ENCODE measurements at regions not wholly inside any gene's neighbourhood (a gene's known extent, or its start where the extent isn't known, plus 50 kb on each side); places are given as distances from the start of the nearest gene placed in this dataset.

- DNase-seq = no peak
- Histone ChIP-seq H3K27me3 (ENCODE audit: low read depth) (peaks cover 3% of the 10 kb centered on the region), H3K4me1 (no peaks in the 10 kb centered on the region), H3K9me3 (replicated peaks) (no peaks in the 10 kb centered on the region), H3K4me3 (no peak overlapping the region), H3K27ac (replicated peaks) (no peak overlapping the region), H3K36me3 (no peaks in the 10 kb centered on the region)
- intact Hi-C loops (cut with micrococcal nuclease) = no loop called here
- TF ChIP-seq CTCF (IDR thresholded peaks at IDR 0.05; ENCODE audit: borderline replicate concordance) = no peak
Measured at GRCh38 chr6:126764104-126764503, 354.4 kb upstream of the RSPO3 start.

- Histone ChIP-seq H3K27ac (replicated peaks) (no peak overlapping the region), H3K36me3 (no peaks in the 10 kb centered on the region), H3K27me3 (ENCODE audit: low read depth) (peaks cover 3% of the 10 kb centered on the region), H3K4me3 (no peak overlapping the region), H3K4me1 (no peaks in the 10 kb centered on the region), H3K9me3 (replicated peaks) (no peaks in the 10 kb centered on the region)
- no peak for DNase-seq
- intact Hi-C loops (cut with micrococcal nuclease) = no loop called here
- no peak for TF ChIP-seq CTCF (IDR thresholded peaks at IDR 0.05; ENCODE audit: borderline replicate concordance)
Measured at GRCh38 chr6:126764671-126765070, 353.8 kb upstream of the RSPO3 start.

DNA sequence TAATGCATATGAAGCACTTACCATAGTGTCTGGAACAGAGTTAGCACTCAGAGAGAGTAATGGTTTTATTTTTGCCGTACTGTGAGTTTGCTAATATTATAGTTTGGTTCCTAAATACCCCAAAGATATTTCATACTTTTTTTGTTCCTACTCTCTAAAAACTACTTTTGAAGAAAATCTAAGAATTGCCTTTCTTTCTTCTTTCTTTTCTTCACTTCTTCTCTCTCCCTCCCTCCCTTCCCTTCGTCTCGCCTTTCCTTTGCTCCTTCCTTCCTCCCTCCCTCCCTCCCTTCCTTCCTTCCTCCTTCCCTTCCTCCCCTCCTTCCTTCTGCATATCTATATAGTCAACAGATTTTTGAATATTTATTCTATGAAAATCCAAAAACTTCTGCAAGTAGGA, 351.7 kb upstream of the RSPO3 start:
- Histone ChIP-seq H3K27ac (replicated peaks) (no peak overlapping the region), H3K4me3 (no peak overlapping the region), H3K36me3 (no peaks in the 10 kb centered on the region), H3K9me3 (replicated peaks) (no peaks in the 10 kb centered on the region), H3K27me3 (ENCODE audit: low read depth) (peaks cover 3% of the 10 kb centered on the region), H3K4me1 (no peaks in the 10 kb centered on the region)
- TF ChIP-seq CTCF (IDR thresholded peaks at IDR 0.05; ENCODE audit: borderline replicate concordance) = no peak
- intact Hi-C loops (cut with micrococcal nuclease) = no loop called here
- DNase-seq = no peak

DNA sequence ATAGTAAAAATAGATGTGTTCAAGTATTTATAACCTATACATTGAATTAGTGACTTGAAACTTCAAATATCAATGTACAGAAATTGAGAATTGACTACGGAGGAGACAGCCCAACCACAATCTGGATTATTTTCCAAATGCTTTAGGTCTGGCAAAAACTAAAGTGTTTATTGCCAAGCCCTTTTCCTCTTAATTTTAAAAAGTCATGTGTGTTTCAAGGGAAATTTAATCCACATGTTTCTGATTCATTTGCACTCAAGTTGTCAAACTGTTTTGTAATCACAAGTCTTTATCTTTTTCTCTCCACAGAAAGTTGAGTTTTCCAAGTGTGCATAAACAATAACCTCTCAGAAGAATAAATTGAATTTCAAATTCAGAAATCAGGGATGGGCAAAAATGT, 350.8 kb upstream of the RSPO3 start:
- no peaks in the 10 kb centered on the region for H3K9me3 ChIP-seq (replicated peaks)
- H3K4me1 ChIP-seq = no peaks in the 10 kb centered on the region
- H3K36me3 ChIP-seq = no peaks in the 10 kb centered on the region
- no peak for TF ChIP-seq CTCF (IDR thresholded peaks at IDR 0.05; ENCODE audit: borderline replicate concordance)
- no peak overlapping the region for H3K27ac ChIP-seq (replicated peaks)
- no peak overlapping the region for H3K4me3 ChIP-seq
- DNase-seq = no peak
- intact Hi-C loops (cut with micrococcal nuclease) = no loop called here
- peaks cover 3% of the 10 kb centered on the region for H3K27me3 ChIP-seq (ENCODE audit: low read depth)

GRCh38 chr6:126770176-126770575, 348.3 kb upstream of the RSPO3 start:
- intact Hi-C loops (cut with micrococcal nuclease) = no loop called here
- no peak for TF ChIP-seq CTCF (IDR thresholded peaks at IDR 0.05; ENCODE audit: borderline replicate concordance)
- no peak overlapping the region for H3K4me3 ChIP-seq
- H3K9me3 ChIP-seq (replicated peaks) = no peaks in the 10 kb centered on the region
- no peak for DNase-seq
- no peak overlapping the region for H3K27ac ChIP-seq (replicated peaks)
- H3K4me1 ChIP-seq = peaks cover 8% of the 10 kb centered on the region
- no peaks in the 10 kb centered on the region for H3K36me3 ChIP-seq
- H3K27me3 ChIP-seq (ENCODE audit: low read depth) = peaks cover 5% of the 10 kb centered on the region

Data from left ventricle myocardium inferior (tissue), 1 donor.